Inferior parietal cortex (tissue), 1 donor: ENCODE measurements at regions not wholly inside any gene's neighbourhood (a gene's known extent, or its start where the extent isn't known, plus 50 kb on each side); places are given as distances from the start of the nearest gene placed in this dataset.
A peak's percentile ranks its signal among the peaks of the same experiment; 100 is the strongest.

ENCODE experiments used
- DNase-seq: peaks from one replicate; pipeline ENCODE4 v3.0.0-alpha.2; 2016; ENCODE audit errors: extremely low spot score

DNA sequence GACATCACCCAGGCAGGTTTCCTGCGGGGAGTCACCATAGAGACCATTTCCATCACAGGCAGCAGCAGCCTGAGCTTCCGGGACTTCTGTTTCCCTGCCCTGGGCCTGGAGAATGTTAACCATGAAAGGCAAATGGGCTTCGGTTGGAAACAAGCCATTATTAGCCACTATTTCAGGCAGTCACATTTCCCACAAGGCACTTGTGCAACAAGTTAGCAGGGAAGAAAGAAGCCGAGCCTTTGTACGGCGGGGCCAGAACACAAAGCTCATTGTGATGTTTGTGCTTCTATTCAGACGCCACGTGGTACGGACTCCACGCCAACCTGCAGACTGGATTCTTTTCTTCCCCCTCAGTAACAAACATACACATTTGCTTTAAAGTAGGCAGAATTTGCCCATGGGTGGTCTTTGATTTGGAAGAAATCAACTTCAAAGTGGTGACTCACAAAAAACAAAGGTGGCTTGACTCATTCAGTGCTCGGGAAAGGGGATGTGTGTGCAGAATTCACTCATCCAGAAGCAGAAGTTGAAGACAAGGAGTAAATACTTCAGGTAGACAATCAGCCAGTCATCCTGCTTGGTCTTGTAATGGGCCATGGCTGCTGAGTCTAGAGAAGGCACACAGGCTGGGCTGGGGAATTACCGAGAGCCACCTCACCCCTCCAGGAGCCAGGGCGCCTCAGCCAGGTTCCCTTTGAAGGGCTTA lies 154.2 kb upstream of the PRMT8 start:
- DNase-seq = peak; percentile 83

- no peak for DNase-seq
Measured at GRCh38 chr12:3337944-3338343, 153.1 kb upstream of the PRMT8 start.

GRCh38 chr12:3339221-3339620 lies 151.8 kb upstream of the PRMT8 start:
- no peak for DNase-seq

- DNase-seq = no peak
Measured at GRCh38 chr12:3341594-3341993, 149.4 kb upstream of the PRMT8 start.

- DNase-seq = peak; percentile 43
Measured at GRCh38 chr12:3342051-3342450, 149.0 kb upstream of the PRMT8 start.

DNA sequence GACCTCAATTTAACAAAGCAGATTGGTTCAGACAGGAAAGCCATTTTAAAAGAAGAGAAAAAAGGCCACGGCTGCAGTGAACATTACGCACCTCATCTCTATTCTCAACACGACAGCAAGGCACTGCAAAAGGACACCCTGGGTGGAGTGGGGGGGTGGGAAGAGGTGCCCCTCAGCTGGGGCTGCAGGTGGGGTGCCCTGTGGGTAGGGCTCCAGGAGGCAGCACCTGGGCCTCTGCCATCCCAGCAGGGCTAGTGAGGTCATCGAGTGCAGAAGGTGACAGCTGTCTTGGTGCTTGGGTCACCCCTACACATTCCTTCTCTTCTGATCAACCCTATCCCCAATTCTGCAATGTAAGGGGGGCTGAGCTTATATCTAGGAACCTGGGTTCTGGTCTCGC lies 142.9 kb upstream of the PRMT8 start:
- no peak for DNase-seq

- DNase-seq = no peak
Measured at GRCh38 chr12:3350432-3350831, 140.6 kb upstream of the PRMT8 start.

GRCh38 chr12:3351731-3352130 lies 139.3 kb upstream of the PRMT8 start:
- no peak for DNase-seq

DNA sequence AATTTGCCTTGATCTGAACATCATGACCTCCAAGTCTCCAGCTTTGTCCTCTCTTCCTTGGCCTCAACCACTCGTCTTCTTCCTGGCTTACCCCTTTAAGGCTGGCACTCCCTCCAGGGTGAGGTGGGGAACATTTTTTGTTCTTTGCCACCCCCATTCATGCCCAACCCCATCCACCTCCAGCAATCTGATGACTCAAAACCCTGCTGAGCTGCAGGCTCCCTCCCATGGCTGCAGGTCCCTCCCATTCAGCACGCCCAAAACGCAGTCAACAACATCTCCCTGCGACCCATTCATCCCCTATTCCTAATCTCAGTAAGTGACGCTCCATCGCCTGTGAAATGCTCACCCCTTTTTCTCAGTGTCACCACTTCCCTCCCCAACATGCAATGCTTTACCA lies 138.8 kb upstream of the PRMT8 start:
- DNase-seq = no peak

- no peak for DNase-seq
Measured at GRCh38 chr12:3353621-3354020, 137.4 kb upstream of the PRMT8 start.

- DNase-seq = no peak
Measured at GRCh38 chr12:3354586-3354985, 136.4 kb upstream of the PRMT8 start.

DNA sequence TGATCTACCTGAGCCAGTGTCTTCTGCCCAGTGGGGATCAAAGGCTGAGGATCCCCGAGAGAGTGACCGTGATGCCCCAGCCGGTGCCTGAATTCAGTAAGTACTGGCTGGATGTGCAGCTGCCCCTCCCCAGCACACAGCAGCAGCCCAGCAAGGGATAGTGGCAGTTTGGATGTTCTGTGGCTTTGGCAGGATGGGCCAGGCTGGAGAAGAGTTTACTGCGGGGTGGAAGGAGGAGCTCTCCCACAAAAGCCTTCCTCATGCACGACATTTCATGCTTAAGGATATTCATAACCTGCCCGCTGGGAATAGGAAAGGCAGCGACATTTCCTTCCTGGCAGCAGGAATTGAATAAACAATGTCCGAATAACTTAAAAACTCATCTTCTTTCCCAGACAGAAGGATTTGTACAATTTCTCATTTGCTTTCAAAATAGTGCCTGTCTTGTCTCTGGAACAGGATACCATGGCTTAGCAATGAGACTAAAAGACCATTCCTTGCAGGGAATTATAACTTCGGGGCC lies 135.6 kb upstream of the PRMT8 start:
- DNase-seq = no peak

GRCh38 chr12:3357950-3358525 lies 133.0 kb upstream of the PRMT8 start:
- no peak for DNase-seq

GRCh38 chr12:3359478-3359877 lies 131.5 kb upstream of the PRMT8 start:
- DNase-seq = no peak

DNA sequence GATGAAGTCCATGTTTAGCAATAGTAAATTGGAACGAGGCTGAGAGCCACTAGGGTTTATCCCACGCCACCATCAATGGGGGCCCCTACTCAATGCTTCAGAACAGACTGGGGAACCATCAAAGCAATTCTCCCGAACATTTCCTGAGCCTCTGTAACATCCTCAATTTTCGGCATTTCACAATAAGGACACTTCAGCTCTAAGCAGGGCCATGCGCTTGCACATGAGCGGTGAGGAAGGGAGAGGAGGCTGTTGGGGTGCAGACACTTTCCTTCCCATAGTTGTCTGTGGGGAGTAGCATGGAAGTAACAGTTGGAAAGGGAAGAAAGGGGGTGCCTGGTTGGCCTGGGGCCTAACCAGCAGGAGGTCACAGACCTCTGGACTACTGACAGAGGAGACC lies 129.9 kb upstream of the PRMT8 start:
- no peak for DNase-seq

DNA sequence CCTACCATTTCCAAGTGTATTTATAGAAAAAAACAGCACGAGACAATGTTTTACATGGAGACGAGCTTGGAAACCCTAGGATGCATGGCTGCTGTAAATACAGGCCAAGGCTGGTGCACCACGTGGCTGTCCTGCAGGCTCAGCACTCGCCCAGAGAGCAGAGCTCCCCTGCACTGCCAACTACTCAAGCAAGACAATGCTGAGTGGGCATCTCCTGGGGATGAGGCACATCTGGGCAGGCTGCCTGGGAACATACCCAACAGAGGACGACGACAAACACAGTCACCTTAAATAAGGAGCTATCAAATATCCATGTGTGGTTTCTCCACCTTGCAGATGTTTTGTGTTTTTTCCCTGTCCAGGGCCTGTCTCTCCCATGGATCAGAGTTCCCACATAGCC lies 128.3 kb upstream of the PRMT8 start:
- no peak for DNase-seq

DNA sequence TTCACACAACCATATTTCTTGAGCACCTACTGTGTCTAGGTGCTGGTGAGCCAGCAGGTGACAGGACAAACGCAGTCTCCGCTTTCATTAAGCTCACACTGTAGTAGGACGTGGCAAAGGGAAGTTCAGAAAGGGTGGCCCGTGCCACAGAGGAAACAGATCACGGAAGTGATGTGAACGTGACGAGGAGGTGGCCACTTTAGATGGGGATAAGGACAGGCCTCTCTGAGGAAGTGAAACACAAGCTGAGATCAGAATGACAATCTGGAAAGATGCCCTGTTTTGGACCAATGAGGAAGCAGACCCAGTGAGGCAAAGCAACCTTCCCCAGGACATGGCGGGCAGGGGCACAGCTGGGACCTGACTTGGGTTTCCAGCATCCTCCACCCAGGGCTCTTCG lies 127.4 kb upstream of the PRMT8 start:
- no peak for DNase-seq

DNA sequence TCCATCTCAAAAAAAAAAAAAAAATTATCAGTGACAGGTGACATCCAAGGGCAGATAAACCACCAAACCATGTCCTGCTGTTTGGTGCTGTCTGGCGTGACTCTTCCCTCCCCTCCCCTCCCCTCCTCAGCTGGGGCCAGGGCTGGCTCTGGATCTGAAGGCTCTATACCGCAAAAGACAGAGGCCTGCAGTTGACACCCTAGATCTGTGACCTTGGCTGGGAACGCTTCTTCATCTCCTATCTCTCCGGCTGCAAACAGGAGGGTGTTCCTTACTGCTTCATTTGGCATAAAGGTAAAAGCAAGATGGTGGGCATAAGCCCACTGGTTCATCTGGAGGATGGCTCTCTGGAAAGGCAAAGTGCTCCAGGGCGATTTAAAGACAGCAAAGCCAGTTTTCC lies 126.8 kb upstream of the PRMT8 start:
- no peak for DNase-seq

GRCh38 chr12:3364661-3365462 lies 126.1 kb upstream of the PRMT8 start:
- no peak for DNase-seq

- DNase-seq = no peak
Measured at GRCh38 chr12:3365463-3366411, 125.3 kb upstream of the PRMT8 start.

DNA sequence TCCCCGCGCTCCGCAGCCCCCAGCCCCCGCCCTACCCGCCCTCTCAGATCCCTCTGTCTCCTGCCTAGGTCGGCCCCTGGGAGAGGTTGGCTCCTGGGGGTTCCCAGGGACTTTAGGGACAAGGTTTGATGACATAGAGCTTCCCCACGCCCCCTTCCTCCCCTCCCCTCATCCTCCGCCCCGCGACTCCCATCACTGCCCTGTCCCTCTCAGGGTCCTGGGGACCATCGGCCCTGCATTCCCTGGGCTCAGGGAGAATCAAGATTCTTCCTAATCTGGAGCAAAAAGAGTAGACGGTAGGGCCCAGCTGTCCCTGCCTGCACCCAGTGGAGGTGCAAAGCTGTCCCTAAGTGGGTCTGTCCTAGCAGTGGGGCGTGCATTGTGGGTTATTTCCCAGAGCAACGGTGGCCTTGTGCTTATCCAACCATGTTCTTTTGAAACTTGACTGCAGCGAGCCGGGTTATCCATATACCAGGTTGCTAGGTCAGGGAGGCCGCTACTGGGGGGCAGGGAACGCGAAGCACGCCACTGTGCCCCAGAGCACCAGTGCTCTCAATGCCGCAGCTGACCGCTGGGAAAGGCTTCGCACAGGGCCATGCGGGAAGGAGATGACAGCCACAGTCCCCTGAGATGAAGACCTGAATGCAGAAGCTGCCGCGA lies 124.4 kb upstream of the PRMT8 start:
- DNase-seq = no peak
